H1 (cell line): ENCODE measurements at regions not wholly inside any gene's neighbourhood (a gene's known extent, or its start where the extent isn't known, plus 50 kb on each side); places are given as distances from the start of the nearest gene placed in this dataset.

Source experiments
- CTCF ChIA-PET: fragments of 300-600 bp; sonication (Branson Sonifier 250); formaldehyde crosslinking; loops from one replicate; lab custom pipeline; 2021; ENCODE audit not compliant: partially characterized antibody; lab: Charles Lee
- POLR2A ChIA-PET: fragments of 300-600 bp; sonication (Branson Sonifier 250); formaldehyde crosslinking; loops from one replicate; lab custom pipeline; 2021; ENCODE audit warnings: inconsistent platforms; ENCODE audit not compliant: partially characterized antibody; lab: Charles Lee
- DNase-seq, 2 experiments: peaks; one replicate each; pipeline versions ENCODE4 v3.0.0 to v3.0.0-alpha.2; 2010 to 2022; ENCODE audit warnings: low spot score in 2 of 2, low read depth in 1 of 2, mixed read lengths in 1 of 2
- FAIRE-seq: peaks from 2 replicates; lab custom pipeline; 2011; peaks lifted over from hg19 to GRCh38; lab: Jason Lieb, UNC
- H2AFZ ChIP-seq: 2 replicates; pipeline ENCODE4 v1.8.1; 2012; ENCODE audit warnings: low read length, inconsistent platforms
- H2AK5ac ChIP-seq: 2 replicates; pipeline ENCODE4 v1.6.1; 2013; ENCODE audit warnings: low read depth, low read length
- H2BK120ac ChIP-seq: replicated peaks from 2 replicates; pipeline ENCODE3; 2013; ENCODE audit warnings: low read depth, low read length, inconsistent platforms
- H2BK12ac ChIP-seq: 2 replicates; pipeline ENCODE4 v1.6.1; 2013; ENCODE audit warnings: low read depth, low read length
- H2BK15ac ChIP-seq: 2 replicates; pipeline ENCODE4 v1.6.1; 2013; ENCODE audit warnings: low read length
- H2BK20ac ChIP-seq: 2 replicates; pipeline ENCODE4 v1.6.1; 2013; ENCODE audit warnings: low read length
- H2BK5ac ChIP-seq: 2 replicates; pipeline ENCODE4 v1.6.1; 2013; ENCODE audit warnings: low read depth, low read length
- H3K14ac ChIP-seq: 2 replicates; pipeline ENCODE4 v1.6.1; 2013; ENCODE audit warnings: inconsistent platforms; ENCODE audit not compliant: insufficient read length
- H3K18ac ChIP-seq: 2 replicates; pipeline ENCODE4 v1.6.1; 2013; ENCODE audit warnings: low read length; ENCODE audit errors: extremely low read depth
- H3K23ac ChIP-seq: 2 replicates; pipeline ENCODE4 v1.6.1; 2013; ENCODE audit warnings: inconsistent platforms; ENCODE audit not compliant: insufficient read length
- H3K23me2 ChIP-seq: 2 replicates; pipeline ENCODE4 v1.6.1; 2013; ENCODE audit warnings: low read depth, low read length
- H3K27ac ChIP-seq: 2 replicates; pipeline ENCODE4 v1.6.1; 2011; ENCODE audit warnings: low read depth, low read length, inconsistent platforms
- H3K27me3 ChIP-seq, 4 experiments: replicated peaks in 1 of 4; 1 replicate in 1 of 4; 2 replicates in 3 of 4; pipeline versions ENCODE4 v1.6.1 to v1.8.1; 2011 to 2013; ENCODE audit warnings: low read length in 3 of 4, mild to moderate bottlenecking in 3 of 4, inconsistent platforms in 2 of 4, mixed read lengths in 2 of 4, moderate library complexity in 1 of 4; ENCODE audit not compliant: control insufficient read depth in 3 of 4, insufficient read depth in 3 of 4; ENCODE audit errors: extremely low read depth in 1 of 4
- H3K36me3 ChIP-seq, 4 experiments: 2 replicates each; pipeline versions ENCODE4 v1.6.1 to v1.8.1; 2011 to 2013; ENCODE audit warnings: mild to moderate bottlenecking in 4 of 4, low read length in 3 of 4, moderate library complexity in 2 of 4, control low read depth in 1 of 4, inconsistent platforms in 1 of 4; ENCODE audit not compliant: insufficient read depth in 4 of 4, control insufficient read depth in 2 of 4
- H3K4ac ChIP-seq: replicated peaks from 2 replicates; pipeline ENCODE3; 2013; ENCODE audit warnings: low read length, low read depth, mixed read lengths, inconsistent platforms; ENCODE audit not compliant: insufficient read length
- H3K4me1 ChIP-seq, 4 experiments: replicated peaks in 1 of 4; 1 replicate in 1 of 4; 2 replicates in 3 of 4; pipeline versions ENCODE4 v1.6.1 to v1.8.1; 2011 to 2013; ENCODE audit warnings: low read length in 3 of 4, inconsistent platforms in 2 of 4, mixed read lengths in 1 of 4; ENCODE audit not compliant: insufficient read depth in 4 of 4, control insufficient read depth in 3 of 4
- H3K4me2 ChIP-seq, 2 experiments: 2 replicates each; pipeline versions ENCODE4 v1.6.1 to v1.8.1; 2011 to 2013; ENCODE audit warnings: low read depth in 2 of 2, low read length in 2 of 2, control low read depth in 1 of 2, inconsistent platforms in 1 of 2, mild to moderate bottlenecking in 1 of 2; ENCODE audit not compliant: insufficient read depth in 1 of 2
- H3K4me3 ChIP-seq, 4 experiments: fragments of 200-600, 300-600 bp in 1 of 4; sonication (generic), shearing (Covaris generic), sonication (Bioruptor Twin) in 1 of 4; 2 replicates each; pipeline versions ENCODE4 v1.5.1 to v1.8.1; 2011 to 2016; ENCODE audit warnings: low read length in 4 of 4, low read depth in 3 of 4, control low read depth in 2 of 4, inconsistent platforms in 2 of 4, mild to moderate bottlenecking in 2 of 4, mixed read lengths in 1 of 4, moderate library complexity in 1 of 4; ENCODE audit not compliant: insufficient read depth in 2 of 4; ENCODE audit errors: extremely low read depth in 1 of 4
- H3K56ac ChIP-seq: replicated peaks from 2 replicates; pipeline ENCODE3; 2013; ENCODE audit warnings: low read depth, mild to moderate bottlenecking, mixed read lengths, low read length, inconsistent platforms; ENCODE audit not compliant: insufficient read length
- H3K79me1 ChIP-seq: 2 replicates; pipeline ENCODE4 v1.6.1; 2013; ENCODE audit warnings: low read depth, low read length, control low read depth
- H3K79me2 ChIP-seq, 2 experiments: 2 replicates each; pipeline versions ENCODE4 v1.6.1 to v1.8.1; 2012 to 2013; ENCODE audit warnings: low read length in 2 of 2, mild to moderate bottlenecking in 2 of 2, inconsistent platforms in 1 of 2; ENCODE audit not compliant: insufficient read depth in 2 of 2, control insufficient read depth in 1 of 2
- H3K9ac ChIP-seq, 4 experiments: replicated peaks in 1 of 4; 1 replicate in 1 of 4; 2 replicates in 3 of 4; pipeline versions ENCODE4 v1.6.1 to v1.8.1; 2011 to 2013; ENCODE audit warnings: low read depth in 3 of 4, low read length in 3 of 4, control low read depth in 2 of 4, mild to moderate bottlenecking in 2 of 4, moderate library complexity in 2 of 4, inconsistent platforms in 1 of 4; ENCODE audit errors: extremely low read depth in 1 of 4
- H3K9me3 ChIP-seq, 2 experiments: 2 replicates each; pipeline versions ENCODE4 v1.6.1 to v1.8.1; 2012 to 2013; ENCODE audit warnings: mild to moderate bottlenecking in 2 of 2, moderate library complexity in 2 of 2, control low read depth in 1 of 2, inconsistent platforms in 1 of 2, low read depth in 1 of 2, low read length in 1 of 2, mixed read lengths in 1 of 2; ENCODE audit not compliant: insufficient read depth in 2 of 2
- H4K20me1 ChIP-seq, 2 experiments: replicated peaks in 1 of 2; 2 replicates each; pipeline versions ENCODE3 to v1.8.1; 2011 to 2013; ENCODE audit warnings: inconsistent platforms in 2 of 2, low read length in 2 of 2, mild to moderate bottlenecking in 1 of 2; ENCODE audit not compliant: insufficient read depth in 2 of 2, control insufficient read depth in 1 of 2
- H4K5ac ChIP-seq: 2 replicates; pipeline ENCODE4 v1.6.1; 2013; ENCODE audit warnings: low read length, low read depth, mixed read lengths, inconsistent platforms; ENCODE audit not compliant: insufficient read length
- H4K8ac ChIP-seq: 2 replicates; pipeline ENCODE4 v1.8.0; 2013; ENCODE audit warnings: mild to moderate bottlenecking, moderate library complexity, low read length, inconsistent platforms; ENCODE audit not compliant: insufficient read depth; ENCODE audit errors: extremely low read depth
- H4K91ac ChIP-seq: replicated peaks from 2 replicates; pipeline ENCODE3; 2013; ENCODE audit warnings: low read length, mixed read lengths, inconsistent platforms; ENCODE audit not compliant: insufficient read length
- CBX5 ChIP-seq: fragments of 300-800, 300-1000 bp; sonication (generic); IDR thresholded peaks from 2 replicates; pipeline ENCODE4 v1.7.1; 2016; ENCODE audit warnings: antibody characterized with exemption, low read length, low read depth
- MAFK ChIP-seq: IDR thresholded peaks from 2 replicates; pipeline ENCODE4 v1.6.1; 2012; ENCODE audit warnings: low read depth, mild to moderate bottlenecking, improper control_type of control experiment, low read length
- WGBS, 2 experiments: shearing (Covaris generic) in 1 of 2; methylation state at CpG; one replicate each; pipeline versions ENCODE4 v1.1.6 to v1.1.7; 2013 to 2015; ENCODE audit warnings: low lambda C conversion rate in 2 of 2, mixed read lengths in 2 of 2, inconsistent platforms in 1 of 2, low coverage in 1 of 2, missing lambda C conversion rate in 1 of 2; ENCODE audit not compliant: insufficient replicate concordance in 2 of 2, insufficient coverage in 1 of 2, insufficient read length in 1 of 2; ENCODE audit errors: extremely low coverage in 1 of 2, missing lambda C conversion rate in 1 of 2; 5-methylcytosine and 5-hydroxymethylcytosine counted together

- Histone ChIP-seq H2BK15ac (no peak overlapping the region), H3K79me1 (no peaks in the 10 kb centered on the region), H3K4me1 (no peaks in the 10 kb centered on the region), H4K91ac (no peak overlapping the region), H3K18ac (no peak overlapping the region), H2BK5ac (no peak overlapping the region), H2BK20ac (no peak overlapping the region), H3K27me3 (no peaks in the 10 kb centered on the region), H3K9ac (no peak overlapping the region), H3K56ac (no peak overlapping the region), H3K27ac (no peak overlapping the region), H3K9me3 (peaks cover 0 to 7% of the 10 kb centered on the region in 2 experiments; a peak in 1 of 4 replicates), H4K20me1 (no peaks in the 10 kb centered on the region), H3K79me2 (no peaks in the 10 kb centered on the region), H4K5ac (no peak overlapping the region), H3K23me2 (no peaks in the 10 kb centered on the region), H2AFZ (no peak overlapping the region), H3K4ac (no peak overlapping the region), H3K23ac (no peak overlapping the region), H3K4me3 (no peak overlapping the region), H4K8ac (no peak overlapping the region), H2BK120ac (no peak overlapping the region), H2AK5ac (no peak overlapping the region), H3K4me2 (no peak overlapping the region), H2BK12ac (no peak overlapping the region), H3K14ac (no peak overlapping the region), H3K36me3 (no peaks in the 10 kb centered on the region)
- ChIA-PET CTCF (no interaction called here), POLR2A (no interaction called here)
- DNase-seq (no peak), FAIRE-seq (no peak)
- 0 out of 2 replicates have a peak, but pooled peaks have one; percentile 13 for TF ChIP-seq MAFK
- TF ChIP-seq CBX5: no peak
- 100% methylated on average over 2 of the region's 2 CpGs; no CpG with 5 or more reads in 1 of the 2 experiments for WGBS, 2 experiments
Measured at GRCh38 chr2:81991282-81991681, 1686.7 kb upstream of the LRRTM1 start.
